HG02884 (cell line): ENCODE measurements at regions not wholly inside any gene's neighbourhood (a gene's known extent, or its start where the extent isn't known, plus 50 kb on each side); places are given as distances from the start of the nearest gene placed in this dataset.
A peak's percentile ranks its signal among the peaks of the same experiment; 100 is the strongest.
"Not testable (repeated sequence)": the region's sequence is repeated elsewhere in the genome, so short reads cannot be mapped to it uniquely, and the experiment has no call there.

ENCODE experiments used
- ATAC-seq: cut with Tn5 transposase; IDR thresholded peaks from one replicate; pipeline ENCODE4 v1.9.1; 2021; ENCODE audit warnings: mild to moderate bottlenecking, moderate library complexity; ENCODE audit not compliant: unreplicated experiment

GRCh38 chr17:20896153-20896649, 146.6 kb downstream of the USP22 start:
- no peak for ATAC-seq

- ATAC-seq = not testable (repeated sequence)
Measured at GRCh38 chr17:20898726-20899125, 144.1 kb downstream of the USP22 start.

- not testable (repeated sequence) for ATAC-seq
Measured at GRCh38 chr17:20902496-20902895, 140.3 kb downstream of the USP22 start.

- not testable (repeated sequence) for ATAC-seq
Measured at GRCh38 chr17:20903549-20903948, 139.3 kb downstream of the USP22 start.

GRCh38 chr17:20908313-20909267, 134.2 kb downstream of the USP22 start:
- ATAC-seq = peak; percentile 92

- ATAC-seq = no peak
Measured at GRCh38 chr17:20914658-20915057, 128.2 kb downstream of the USP22 start.

- ATAC-seq = no peak
Measured at GRCh38 chr17:20916383-20916782, 126.4 kb downstream of the USP22 start.

GRCh38 chr17:20917610-20918306, 125.1 kb downstream of the USP22 start:
- ATAC-seq = not testable (repeated sequence)

GRCh38 chr17:20920095-20920814, 122.6 kb downstream of the USP22 start:
- ATAC-seq = no peak

- no peak for ATAC-seq
Measured at GRCh38 chr17:20920815-20921199, 122.0 kb downstream of the USP22 start.

- ATAC-seq = no peak
Measured at GRCh38 chr17:20922128-20922670, 120.6 kb downstream of the USP22 start.

GRCh38 chr17:20924306-20924705, 118.5 kb downstream of the USP22 start:
- ATAC-seq = no peak

GRCh38 chr17:20925091-20925490, 117.7 kb downstream of the USP22 start:
- ATAC-seq = no peak

- ATAC-seq = no peak
Measured at GRCh38 chr17:20925954-20926353, 116.9 kb downstream of the USP22 start.

- ATAC-seq = no peak
Measured at GRCh38 chr17:20926532-20926931, 116.3 kb downstream of the USP22 start.

- ATAC-seq = no peak
Measured at GRCh38 chr17:20927308-20927977, 115.4 kb downstream of the USP22 start.

- no peak for ATAC-seq
Measured at GRCh38 chr17:20929334-20929733, 113.5 kb downstream of the USP22 start.

GRCh38 chr17:20930081-20930760, 112.6 kb downstream of the USP22 start:
- ATAC-seq = no peak

- ATAC-seq = not testable (repeated sequence)
Measured at GRCh38 chr17:20933040-20933439, 109.8 kb downstream of the USP22 start.

GRCh38 chr17:20934288-20934687, 108.5 kb downstream of the USP22 start:
- no peak for ATAC-seq
